ENCODE measurements at regions not wholly inside any gene's neighbourhood (a gene's known extent, or its start where the extent isn't known, plus 50 kb on each side); places are given as distances from the start of the nearest gene placed in this dataset.

GRCh38 chr21:28179136-28179535 is 813.5 kb downstream of the LTN1 start:
- no peak for TF ChIP-seq CTCF (IDR thresholded peaks at IDR 0.05)
- no peak for TF ChIP-seq POLR2A (IDR thresholded peaks at IDR 0.05)
